Medulla oblongata (tissue), 1 donor: ENCODE measurements at regions not wholly inside any gene's neighbourhood (a gene's known extent, or its start where the extent isn't known, plus 50 kb on each side); places are given as distances from the start of the nearest gene placed in this dataset.

Experiments
- DNase-seq: peaks from one replicate; pipeline ENCODE4 v3.0.0-alpha.2; 2015; ENCODE audit errors: extremely low spot score

GRCh38 chr15:55026381-55026780, 170.4 kb downstream of the RSL24D1 start:
- DNase-seq: no peak

- no peak for DNase-seq
Observed at GRCh38 chr15:55017635-55018034, 179.1 kb downstream of the RSL24D1 start.

GRCh38 chr15:55016225-55016624, 180.5 kb downstream of the RSL24D1 start:
- DNase-seq: no peak

GRCh38 chr15:55015093-55015445, 181.7 kb downstream of the RSL24D1 start:
- DNase-seq: no peak

- no peak for DNase-seq
Observed at GRCh38 chr15:55014391-55015092, 182.2 kb downstream of the RSL24D1 start.

GRCh38 chr15:55008421-55008820, 188.3 kb downstream of the RSL24D1 start:
- peak; percentile 43 for DNase-seq

- DNase-seq: peak; percentile 70
Observed at GRCh38 chr15:55007561-55007960, 189.2 kb downstream of the RSL24D1 start.

GRCh38 chr15:55005679-55006078, 191.1 kb downstream of the RSL24D1 start:
- DNase-seq: no peak

GRCh38 chr15:55003965-55004873, 192.5 kb downstream of the RSL24D1 start:
- peak; percentile 3 for DNase-seq

- no peak for DNase-seq
Observed at GRCh38 chr15:54998661-54999060, 198.1 kb downstream of the RSL24D1 start.

GRCh38 chr15:54990793-54991192, 205.9 kb downstream of the RSL24D1 start:
- DNase-seq: no peak

- no peak for DNase-seq
Observed at GRCh38 chr15:54987881-54988280, 208.9 kb downstream of the RSL24D1 start.

GRCh38 chr15:54979964-54980363, 216.8 kb downstream of the RSL24D1 start:
- DNase-seq: no peak

- DNase-seq: no peak
Observed at GRCh38 chr15:54962637-54963036, 234.1 kb downstream of the RSL24D1 start.

GRCh38 chr15:54960266-54960665, 236.5 kb downstream of the RSL24D1 start:
- DNase-seq: no peak

GRCh38 chr15:54941417-54941816, 255.3 kb downstream of the RSL24D1 start:
- no peak for DNase-seq

GRCh38 chr15:54917312-54917711, 279.4 kb downstream of the RSL24D1 start:
- no peak for DNase-seq

GRCh38 chr15:54915380-54915779, 281.4 kb downstream of the RSL24D1 start:
- no peak for DNase-seq

GRCh38 chr15:54884312-54884711, 312.4 kb downstream of the RSL24D1 start:
- peak; percentile 60 for DNase-seq

GRCh38 chr15:54859982-54860381, 336.8 kb downstream of the RSL24D1 start:
- DNase-seq: no peak

GRCh38 chr15:54854667-54855066, 342.1 kb downstream of the RSL24D1 start:
- no peak for DNase-seq

GRCh38 chr15:54850101-54850500, 346.6 kb downstream of the RSL24D1 start:
- DNase-seq: no peak

GRCh38 chr15:54843006-54843405, 353.7 kb downstream of the RSL24D1 start:
- no peak for DNase-seq
